KMS-11 (cell line): ENCODE measurements at regions not wholly inside any gene's neighbourhood (a gene's known extent, or its start where the extent isn't known, plus 50 kb on each side); places are given as distances from the start of the nearest gene placed in this dataset.

ENCODE experiments used
- H2AFZ ChIP-seq: fragments of 200-600 bp; sonication (generic); 2 replicates; pipeline ENCODE4 v1.6.1; 2016; ENCODE audit warnings: antibody characterized with exemption, mixed run types, low read depth
- H3K27ac ChIP-seq: fragments of 200-600 bp; sonication (generic); 2 replicates; pipeline ENCODE4 v1.6.1; 2016; ENCODE audit warnings: mild to moderate bottlenecking, mixed run types
- H3K27me3 ChIP-seq: fragments of 200-600 bp; sonication (generic); 2 replicates; pipeline ENCODE4 v1.6.1; 2017; ENCODE audit warnings: mild to moderate bottlenecking, low read depth, mixed run types, moderate library complexity; ENCODE audit not compliant: insufficient read depth
- H3K36me3 ChIP-seq: fragments of 200-600 bp; sonication (generic); 2 replicates; pipeline ENCODE4 v1.6.1; 2017; ENCODE audit warnings: mild to moderate bottlenecking, mixed run types; ENCODE audit not compliant: insufficient read depth
- H3K4me1 ChIP-seq: fragments of 200-600 bp; sonication (generic); 2 replicates; pipeline ENCODE4 v1.6.1; 2016; ENCODE audit warnings: mild to moderate bottlenecking, low read depth, mixed run types; ENCODE audit not compliant: poor library complexity, severe bottlenecking
- H3K4me2 ChIP-seq: fragments of 200-600 bp; sonication (generic); 2 replicates; pipeline ENCODE4 v1.7.0; 2016; ENCODE audit warnings: mild to moderate bottlenecking, mixed run types
- H3K4me3 ChIP-seq: fragments of 200-600 bp; sonication (generic); IDR thresholded peaks from 2 replicates; pipeline ENCODE4 v1.6.1; 2017; ENCODE audit warnings: low read depth, low read length, mixed read lengths; ENCODE audit not compliant: insufficient read depth
- H3K79me2 ChIP-seq: fragments of 200-600 bp; sonication (generic); 2 replicates; pipeline ENCODE4 v1.6.1; 2016; ENCODE audit warnings: low read depth, mixed run types; ENCODE audit not compliant: insufficient read depth
- H3K9ac ChIP-seq: fragments of 200-600 bp; sonication (generic); 2 replicates; pipeline ENCODE4 v1.6.1; 2016; ENCODE audit warnings: mild to moderate bottlenecking, mixed run types
- H4K20me1 ChIP-seq: fragments of 200-600 bp; sonication (generic); 2 replicates; pipeline ENCODE4 v1.6.1; 2016; ENCODE audit warnings: mild to moderate bottlenecking, mixed run types; ENCODE audit not compliant: insufficient read depth
- TF ChIP-seq, protein P1 (sequence below): fragments of 200-600 bp; sonication (generic); conservative IDR thresholded peaks from 2 replicates; pipeline ENCODE4 v1.6.1; 2017; ENCODE audit warnings: low read depth, mild to moderate bottlenecking, antibody characterized with exemption, low read length, moderate library complexity, mixed read lengths

DNA sequence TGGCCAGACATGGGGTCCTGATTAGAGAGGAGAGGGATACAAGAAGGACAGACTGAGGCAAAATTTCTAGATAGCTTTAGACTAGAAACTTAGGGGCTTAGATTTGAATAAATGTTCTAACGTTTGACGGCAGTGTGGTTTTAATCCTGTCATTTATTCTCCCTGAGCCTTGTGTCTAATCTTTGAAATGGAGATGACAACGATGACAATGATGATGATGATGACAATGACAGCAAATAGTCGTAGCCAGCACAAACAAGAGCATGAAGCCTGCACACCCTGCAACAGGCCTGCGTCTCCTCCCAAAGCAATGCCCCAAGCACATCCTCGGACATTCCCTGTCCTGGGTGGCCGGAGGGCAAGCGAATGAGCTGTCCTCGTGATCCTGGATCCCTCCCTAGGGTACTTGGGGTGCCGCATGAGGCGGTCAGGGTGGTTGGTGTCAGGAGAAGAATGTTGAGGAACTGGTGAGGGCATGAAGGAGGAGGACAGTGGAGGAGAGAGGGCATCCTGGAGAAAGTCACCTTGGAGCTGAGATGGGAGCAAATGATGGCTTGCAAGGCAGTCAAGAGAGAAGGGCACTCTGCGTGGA is 502.1 kb upstream of the B3GAT1 start:
- Histone ChIP-seq H3K27ac (no peak overlapping the region), H3K4me1 (no peaks in the 10 kb centered on the region), H2AFZ (no peak overlapping the region), H3K4me2 (no peak overlapping the region), H3K9ac (no peak overlapping the region), H4K20me1 (no peaks in the 10 kb centered on the region), H3K4me3 (no peak overlapping the region), H3K36me3 (no peaks in the 10 kb centered on the region), H3K27me3 (no peaks in the 10 kb centered on the region), H3K79me2 (no peaks in the 10 kb centered on the region)
- TF ChIP-seq, protein P1, sequence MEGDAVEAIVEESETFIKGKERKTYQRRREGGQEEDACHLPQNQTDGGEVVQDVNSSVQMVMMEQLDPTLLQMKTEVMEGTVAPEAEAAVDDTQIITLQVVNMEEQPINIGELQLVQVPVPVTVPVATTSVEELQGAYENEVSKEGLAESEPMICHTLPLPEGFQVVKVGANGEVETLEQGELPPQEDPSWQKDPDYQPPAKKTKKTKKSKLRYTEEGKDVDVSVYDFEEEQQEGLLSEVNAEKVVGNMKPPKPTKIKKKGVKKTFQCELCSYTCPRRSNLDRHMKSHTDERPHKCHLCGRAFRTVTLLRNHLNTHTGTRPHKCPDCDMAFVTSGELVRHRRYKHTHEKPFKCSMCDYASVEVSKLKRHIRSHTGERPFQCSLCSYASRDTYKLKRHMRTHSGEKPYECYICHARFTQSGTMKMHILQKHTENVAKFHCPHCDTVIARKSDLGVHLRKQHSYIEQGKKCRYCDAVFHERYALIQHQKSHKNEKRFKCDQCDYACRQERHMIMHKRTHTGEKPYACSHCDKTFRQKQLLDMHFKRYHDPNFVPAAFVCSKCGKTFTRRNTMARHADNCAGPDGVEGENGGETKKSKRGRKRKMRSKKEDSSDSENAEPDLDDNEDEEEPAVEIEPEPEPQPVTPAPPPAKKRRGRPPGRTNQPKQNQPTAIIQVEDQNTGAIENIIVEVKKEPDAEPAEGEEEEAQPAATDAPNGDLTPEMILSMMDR: no peak

DNA sequence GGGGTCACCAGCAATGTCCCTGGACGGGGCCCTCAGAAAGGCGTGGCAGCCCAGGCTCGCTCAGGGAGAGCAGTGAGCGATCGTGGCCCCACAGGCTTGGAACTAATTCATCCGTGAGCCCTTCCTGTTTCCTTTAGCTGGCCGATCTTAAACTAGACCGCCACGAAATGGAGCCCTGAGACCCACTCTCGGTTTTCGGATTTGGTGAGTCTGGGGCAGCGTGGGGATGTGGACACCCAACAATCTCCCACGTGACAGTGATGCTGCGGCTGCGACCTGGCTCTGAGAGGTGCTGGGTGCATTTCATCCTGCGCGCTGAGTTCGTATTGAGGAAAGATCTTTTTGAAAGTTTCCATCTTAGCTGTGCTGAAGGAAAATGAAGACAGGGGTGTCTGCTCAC is 501.3 kb upstream of the B3GAT1 start:
- TF ChIP-seq, protein P1: no peak
- H3K4me1 ChIP-seq: no peaks in the 10 kb centered on the region
- no peak overlapping the region for H3K4me3 ChIP-seq
- H4K20me1 ChIP-seq: no peaks in the 10 kb centered on the region
- H3K27ac ChIP-seq: no peak overlapping the region
- no peaks in the 10 kb centered on the region for H3K27me3 ChIP-seq
- no peak overlapping the region for H3K9ac ChIP-seq
- no peak overlapping the region for H2AFZ ChIP-seq
- H3K4me2 ChIP-seq: no peak overlapping the region
- no peaks in the 10 kb centered on the region for H3K79me2 ChIP-seq
- H3K36me3 ChIP-seq: no peaks in the 10 kb centered on the region

DNA sequence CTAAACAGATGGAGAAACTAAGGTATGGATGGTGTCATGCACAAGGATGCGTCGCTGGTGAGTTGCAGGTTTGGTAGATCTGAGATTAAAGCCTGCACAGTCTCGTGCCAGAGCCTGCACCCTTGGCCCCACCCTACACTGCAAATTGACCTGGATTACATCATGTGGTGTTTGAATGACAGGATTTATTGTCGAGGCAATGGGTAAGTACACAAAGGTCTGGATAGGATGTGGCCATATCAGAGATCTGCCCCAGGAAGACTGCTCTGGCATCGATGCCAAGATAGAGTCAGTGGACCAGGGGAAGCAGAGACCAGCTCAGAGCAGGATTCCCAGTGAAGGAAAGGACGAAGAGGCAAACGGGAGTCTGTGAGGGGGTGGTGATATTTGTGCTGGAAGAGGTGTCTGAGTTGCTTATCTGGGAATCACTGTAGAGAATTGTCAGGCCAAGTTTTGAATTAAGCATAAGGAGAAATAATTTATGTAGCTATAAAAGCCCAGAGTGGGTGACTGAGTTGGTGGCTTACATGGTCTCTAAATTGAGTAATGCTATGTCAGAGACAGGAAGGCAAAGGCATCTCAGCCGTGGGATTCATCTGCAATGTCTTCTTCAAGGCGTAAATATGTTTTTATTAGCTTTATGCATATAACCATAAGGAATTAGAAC is 499.6 kb upstream of the B3GAT1 start:
- Histone ChIP-seq H3K4me2 (no peak overlapping the region), H3K27ac (no peak overlapping the region), H3K9ac (no peak overlapping the region), H4K20me1 (no peaks in the 10 kb centered on the region), H2AFZ (no peak overlapping the region), H3K27me3 (no peaks in the 10 kb centered on the region), H3K4me1 (no peaks in the 10 kb centered on the region), H3K4me3 (no peak overlapping the region), H3K36me3 (no peaks in the 10 kb centered on the region), H3K79me2 (no peaks in the 10 kb centered on the region)
- TF ChIP-seq, protein P1: no peak

DNA sequence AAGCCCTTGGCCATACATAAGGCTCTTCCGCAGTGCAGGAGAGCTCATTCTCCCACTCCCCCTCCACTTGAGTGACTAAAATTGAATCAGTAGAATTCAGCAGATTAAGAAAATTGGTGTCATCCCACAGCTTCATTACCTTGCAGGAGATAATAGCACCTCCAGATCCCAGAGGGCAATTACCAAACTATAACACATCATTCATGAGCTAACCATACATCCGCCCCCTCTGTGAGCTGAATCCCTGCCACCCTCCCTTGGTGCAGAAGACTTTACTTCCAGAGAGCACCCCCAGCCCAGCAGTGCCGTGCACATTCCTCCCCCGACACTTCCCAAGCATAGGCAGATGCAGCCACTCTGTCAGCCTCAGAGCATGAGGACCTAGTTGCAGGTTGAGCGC is 496.5 kb upstream of the B3GAT1 start:
- Histone ChIP-seq H3K9ac (no peak overlapping the region), H3K4me2 (no peak overlapping the region), H2AFZ (no peak overlapping the region), H3K27me3 (no peaks in the 10 kb centered on the region), H3K79me2 (no peaks in the 10 kb centered on the region), H3K36me3 (no peaks in the 10 kb centered on the region), H3K4me3 (no peak overlapping the region), H4K20me1 (no peaks in the 10 kb centered on the region), H3K4me1 (no peaks in the 10 kb centered on the region), H3K27ac (no peak overlapping the region)
- TF ChIP-seq, protein P1: no peak
